Upper lobe of left lung (tissue), 6 donors: ENCODE measurements at regions not wholly inside any gene's neighbourhood (a gene's known extent, or its start where the extent isn't known, plus 50 kb on each side); places are given as distances from the start of the nearest gene placed in this dataset.

ENCODE experiments used
- ATAC-seq, 2 donors: fragments of 200-7000 bp; cut with Tn5 transposase; one replicate each; pipeline ENCODE4 v1.9.1; 2022; ENCODE audit warnings: mild to moderate bottlenecking in 2 of 2, moderate library complexity in 2 of 2; ENCODE audit not compliant: low FRiP score in 2 of 2
- DNase-seq, 2 donors: peaks; one replicate each; pipeline ENCODE4 v3.0.0-alpha.2; 2019 to 2020
- H3K27ac ChIP-seq, 4 donors: fragments of 200-600 bp; sonication (generic); one replicate each; pipeline ENCODE4 v1.5.1; 2016 to 2019
- H3K27me3 ChIP-seq, 4 donors: fragments of 200-600 bp; sonication (generic); one replicate each; pipeline ENCODE4 v1.5.1; 2017 to 2019
- H3K36me3 ChIP-seq, 4 donors: fragments of 200-600 bp; sonication (generic); one replicate each; pipeline ENCODE4 v1.5.1; 2016 to 2019
- H3K4me1 ChIP-seq, 4 donors: fragments of 200-600 bp; sonication (generic); one replicate each; pipeline ENCODE4 v1.5.1; 2018 to 2019
- H3K4me3 ChIP-seq, 4 donors: fragments of 200-600 bp; sonication (generic); one replicate each; pipeline ENCODE4 v1.5.1; 2017 to 2019; ENCODE audit warnings: mild to moderate bottlenecking in 2 of 4, moderate library complexity in 1 of 4
- H3K9me3 ChIP-seq, 4 donors: fragments of 200-600 bp; sonication (generic); one replicate each; pipeline ENCODE4 v1.5.1; 2018 to 2019
- EP300 ChIP-seq, 4 donors: sonication (generic); formaldehyde crosslinking; IDR thresholded peaks; one replicate each; pipeline ENCODE4 v1.5.1; 2017; ENCODE audit warnings: antibody characterized with exemption in 4 of 4, control low read depth in 2 of 4
- POLR2A ChIP-seq, 4 donors: fragments of 450-650 bp; IDR thresholded peaks; one replicate each; pipeline ENCODE4 v1.5.1; 2016 to 2017; ENCODE audit warnings: antibody characterized with exemption in 4 of 4, mild to moderate bottlenecking in 2 of 4
- POLR2AphosphoS5 ChIP-seq, 2 donors: sonication (generic); formaldehyde crosslinking; IDR thresholded peaks; one replicate each; pipeline ENCODE4 v1.5.1; 2017; ENCODE audit warnings: antibody characterized with exemption in 2 of 2
- WGBS, 2 donors: methylation state at CpG; one replicate each; pipeline ENCODE4 v1.1.5; 2017 to 2018; 5-methylcytosine and 5-hydroxymethylcytosine counted together
- TF ChIP-seq, protein P1 (sequence below), 6 experiments: fragments of 450-650 bp in 4 of 6; fragments of 200-600 bp in 2 of 6; sonication (generic) in 2 of 6; IDR thresholded peaks; one replicate each; pipeline ENCODE4 v1.5.1; 2016 to 2019; ENCODE audit warnings: antibody characterized with exemption in 6 of 6
- donor health status: DM: no; HTN: no; CAD: no; lungs with moderate emphysema.
- donor health status: DM: no; HTN: yes; CAD: no; lungs with severe emphysema.

DNA sequence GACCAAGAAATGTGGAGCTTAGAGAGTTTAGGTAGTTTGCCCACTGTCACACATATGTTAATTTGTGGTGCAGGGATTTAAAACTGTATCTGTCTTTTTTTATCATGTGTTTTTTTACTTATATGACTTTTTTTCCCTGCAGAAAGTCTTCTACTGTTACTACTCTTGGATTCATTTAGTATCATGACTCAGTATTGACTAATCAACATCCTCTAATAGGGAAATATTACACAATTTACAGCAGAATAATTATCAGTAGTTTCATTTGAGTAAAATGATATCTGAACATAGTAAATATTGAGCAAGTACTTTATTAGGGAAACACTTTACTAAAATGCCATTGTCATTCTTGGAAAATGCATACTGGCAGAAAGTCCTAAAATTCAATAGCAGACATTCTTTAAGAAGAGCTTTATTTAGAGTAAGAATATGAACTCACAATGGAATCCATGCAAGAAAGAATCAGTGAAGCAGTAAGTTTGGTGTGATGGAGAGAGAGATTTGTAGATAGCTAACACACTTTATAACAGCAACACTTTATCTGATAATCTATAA is 425.9 kb upstream of the SLC8A1 start:
- H3K36me3 ChIP-seq = no peaks in the 10 kb centered on the region
- no peaks in the 10 kb centered on the region for H3K9me3 ChIP-seq
- no peaks in the 10 kb centered on the region for H3K27me3 ChIP-seq
- ATAC-seq = no peak
- TF ChIP-seq, protein P1, sequence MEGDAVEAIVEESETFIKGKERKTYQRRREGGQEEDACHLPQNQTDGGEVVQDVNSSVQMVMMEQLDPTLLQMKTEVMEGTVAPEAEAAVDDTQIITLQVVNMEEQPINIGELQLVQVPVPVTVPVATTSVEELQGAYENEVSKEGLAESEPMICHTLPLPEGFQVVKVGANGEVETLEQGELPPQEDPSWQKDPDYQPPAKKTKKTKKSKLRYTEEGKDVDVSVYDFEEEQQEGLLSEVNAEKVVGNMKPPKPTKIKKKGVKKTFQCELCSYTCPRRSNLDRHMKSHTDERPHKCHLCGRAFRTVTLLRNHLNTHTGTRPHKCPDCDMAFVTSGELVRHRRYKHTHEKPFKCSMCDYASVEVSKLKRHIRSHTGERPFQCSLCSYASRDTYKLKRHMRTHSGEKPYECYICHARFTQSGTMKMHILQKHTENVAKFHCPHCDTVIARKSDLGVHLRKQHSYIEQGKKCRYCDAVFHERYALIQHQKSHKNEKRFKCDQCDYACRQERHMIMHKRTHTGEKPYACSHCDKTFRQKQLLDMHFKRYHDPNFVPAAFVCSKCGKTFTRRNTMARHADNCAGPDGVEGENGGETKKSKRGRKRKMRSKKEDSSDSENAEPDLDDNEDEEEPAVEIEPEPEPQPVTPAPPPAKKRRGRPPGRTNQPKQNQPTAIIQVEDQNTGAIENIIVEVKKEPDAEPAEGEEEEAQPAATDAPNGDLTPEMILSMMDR (IDR thresholded peaks at IDR 0.05) = no peak
- no peak for TF ChIP-seq EP300 (IDR thresholded peaks at IDR 0.05)
- TF ChIP-seq POLR2AphosphoS5 (IDR thresholded peaks at IDR 0.05) = no peak
- TF ChIP-seq POLR2A (IDR thresholded peaks at IDR 0.05) = no peak
- no peaks in the 10 kb centered on the region for H3K4me1 ChIP-seq
- H3K4me3 ChIP-seq = no peak overlapping the region
- H3K27ac ChIP-seq = no peak overlapping the region
- no peak for DNase-seq

DNA sequence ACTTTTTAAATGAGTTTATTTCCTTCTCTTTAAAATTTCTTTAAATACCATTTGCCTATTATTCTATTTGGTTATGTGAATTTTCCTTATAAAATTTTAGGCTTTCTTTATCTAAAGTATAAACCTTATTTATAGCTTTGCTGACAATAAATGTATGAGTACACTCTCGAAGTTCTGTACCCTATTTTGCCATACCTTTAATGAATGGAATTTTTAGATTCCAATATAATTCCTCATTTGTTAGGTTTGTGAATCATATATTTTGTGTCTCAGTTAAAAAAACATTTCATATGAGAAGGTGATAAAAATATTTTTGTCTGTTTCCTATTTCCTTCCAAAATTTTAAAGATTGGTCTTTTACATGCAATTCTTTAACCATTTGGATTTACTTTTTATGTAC is 427.4 kb upstream of the SLC8A1 start:
- no peaks in the 10 kb centered on the region for H3K4me1 ChIP-seq
- no peaks in the 10 kb centered on the region for H3K9me3 ChIP-seq
- H3K4me3 ChIP-seq = no peak overlapping the region
- H3K27me3 ChIP-seq = no peaks in the 10 kb centered on the region
- TF ChIP-seq, protein P1 (IDR thresholded peaks at IDR 0.05) = no peak
- no peak for TF ChIP-seq POLR2AphosphoS5 (IDR thresholded peaks at IDR 0.05)
- no peak for TF ChIP-seq EP300 (IDR thresholded peaks at IDR 0.05)
- TF ChIP-seq POLR2A (IDR thresholded peaks at IDR 0.05) = no peak
- 75 to 76% methylated on average over 1 of the region's 1 CpG for WGBS, 2 donors
- no peak for DNase-seq
- H3K36me3 ChIP-seq = no peaks in the 10 kb centered on the region
- no peak for ATAC-seq
- no peak overlapping the region for H3K27ac ChIP-seq

GRCh38 chr2:40886100-40886499 is 434.2 kb upstream of the SLC8A1 start:
- no peaks in the 10 kb centered on the region for H3K9me3 ChIP-seq
- H3K4me1 ChIP-seq = no peaks in the 10 kb centered on the region
- H3K4me3 ChIP-seq = no peak overlapping the region
- TF ChIP-seq, protein P1 (IDR thresholded peaks at IDR 0.05) = no peak
- TF ChIP-seq EP300 (IDR thresholded peaks at IDR 0.05) = no peak
- TF ChIP-seq POLR2AphosphoS5 (IDR thresholded peaks at IDR 0.05) = no peak
- no peak for TF ChIP-seq POLR2A (IDR thresholded peaks at IDR 0.05)
- DNase-seq (no peak), ATAC-seq (no peak)
- no peaks in the 10 kb centered on the region for H3K36me3 ChIP-seq
- 85 to 86% methylated on average over 1 of the region's 1 CpG for WGBS, 2 donors
- H3K27me3 ChIP-seq = no peaks in the 10 kb centered on the region
- no peak overlapping the region for H3K27ac ChIP-seq

DNA sequence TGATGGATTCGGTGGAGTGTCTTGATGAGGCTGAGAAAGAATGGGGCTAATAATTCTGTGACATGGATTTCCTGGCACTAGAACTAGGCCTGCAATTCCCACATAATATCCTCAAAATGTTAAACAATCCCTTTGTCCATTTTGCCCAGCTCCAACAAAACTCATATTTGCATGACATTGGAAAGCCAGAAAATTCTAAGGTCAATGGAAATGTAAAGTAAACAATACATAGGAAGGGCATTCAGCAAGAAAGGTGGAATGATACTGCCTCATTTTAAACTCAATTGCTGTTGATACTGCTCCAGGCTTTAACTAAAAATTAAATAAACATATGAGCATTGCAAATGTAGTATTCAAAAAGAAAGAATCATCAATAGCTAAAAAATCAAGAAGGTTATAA is 434.8 kb upstream of the SLC8A1 start:
- no peaks in the 10 kb centered on the region for H3K9me3 ChIP-seq
- no peak overlapping the region for H3K27ac ChIP-seq
- H3K4me3 ChIP-seq = no peak overlapping the region
- no peaks in the 10 kb centered on the region for H3K4me1 ChIP-seq
- no peaks in the 10 kb centered on the region for H3K27me3 ChIP-seq
- DNase-seq = no peak
- 83 to 86% methylated on average over 1 of the region's 1 CpG for WGBS, 2 donors
- no peaks in the 10 kb centered on the region for H3K36me3 ChIP-seq
- no peak for TF ChIP-seq EP300 (IDR thresholded peaks at IDR 0.05)
- TF ChIP-seq POLR2A (IDR thresholded peaks at IDR 0.05) = no peak
- TF ChIP-seq POLR2AphosphoS5 (IDR thresholded peaks at IDR 0.05) = no peak
- TF ChIP-seq, protein P1 (IDR thresholded peaks at IDR 0.05) = no peak
- no peak for ATAC-seq

GRCh38 chr2:40896358-40896757 is 444.5 kb upstream of the SLC8A1 start:
- DNase-seq (no peak), ATAC-seq (no peak)
- H3K9me3 ChIP-seq = no peaks in the 10 kb centered on the region
- H3K27me3 ChIP-seq = no peaks in the 10 kb centered on the region
- H3K4me3 ChIP-seq = no peak overlapping the region
- no peak overlapping the region for H3K27ac ChIP-seq
- TF ChIP-seq, protein P1 (IDR thresholded peaks at IDR 0.05) = no peak
- TF ChIP-seq POLR2A (IDR thresholded peaks at IDR 0.05) = no peak
- no peak for TF ChIP-seq POLR2AphosphoS5 (IDR thresholded peaks at IDR 0.05)
- no peak for TF ChIP-seq EP300 (IDR thresholded peaks at IDR 0.05)
- H3K4me1 ChIP-seq = no peaks in the 10 kb centered on the region
- H3K36me3 ChIP-seq = no peaks in the 10 kb centered on the region
